Transverse colon (tissue), 4 donors: ENCODE measurements at regions not wholly inside any gene's neighbourhood (a gene's known extent, or its start where the extent isn't known, plus 50 kb on each side); places are given as distances from the start of the nearest gene placed in this dataset.

ENCODE experiments used
- DNase-seq: peaks from one replicate; pipeline ENCODE4 v3.0.0-alpha.2; 2019
- H3K27ac ChIP-seq, 4 donors: fragments of 200-600 bp; sonication (generic); 2 replicates each; pipeline ENCODE4 v1.5.1; 2016 to 2018; ENCODE audit warnings: inconsistent platforms in 4 of 4
- H3K27me3 ChIP-seq: fragments of 200-600 bp; sonication (generic); 2 replicates; pipeline ENCODE4 v1.5.1; 2017; ENCODE audit warnings: inconsistent platforms
- H3K36me3 ChIP-seq, 4 donors: fragments of 200-600 bp; sonication (generic); 2 replicates each; pipeline ENCODE4 v1.5.1; 2017 to 2019; ENCODE audit warnings: inconsistent platforms in 4 of 4
- H3K4me1 ChIP-seq, 4 donors: fragments of 200-600 bp; sonication (generic); 2 replicates each; pipeline ENCODE4 v1.5.1; 2017 to 2020; ENCODE audit warnings: inconsistent platforms in 4 of 4
- H3K4me3 ChIP-seq, 4 donors: fragments of 200-600 bp; sonication (generic); 1 replicate in 1 of 4; 2 replicates in 3 of 4; pipeline versions ENCODE4 v1.5.1 to v1.6.1; 2017 to 2019; ENCODE audit warnings: inconsistent platforms in 4 of 4
- H3K9me3 ChIP-seq, 2 donors: fragments of 200-600 bp; sonication (generic); 2 replicates each; pipeline ENCODE4 v1.5.1; 2017 to 2019; ENCODE audit warnings: inconsistent platforms in 2 of 2
- CTCF ChIP-seq, 5 experiments: fragments of 200-600 bp in 3 of 5; fragments of 450-650 bp in 2 of 5; sonication (generic) in 3 of 5; IDR thresholded peaks; 1 replicate in 2 of 5; 2 replicates in 3 of 5; pipeline ENCODE4 v1.5.1; 2016 to 2017; ENCODE audit warnings: antibody characterized with exemption in 5 of 5, inconsistent platforms in 3 of 5, mild to moderate bottlenecking in 2 of 5, moderate library complexity in 1 of 5
- EP300 ChIP-seq: sonication (generic); formaldehyde crosslinking; IDR thresholded peaks from one replicate; pipeline ENCODE4 v1.6.1; 2017; ENCODE audit warnings: antibody characterized with exemption, low read depth
- POLR2A ChIP-seq: fragments of 450-650 bp; IDR thresholded peaks from one replicate; pipeline ENCODE4 v1.6.1; 2016; ENCODE audit warnings: antibody characterized with exemption, mild to moderate bottlenecking, moderate library complexity
- POLR2AphosphoS5 ChIP-seq, 3 donors: sonication (generic); formaldehyde crosslinking; IDR thresholded peaks; one replicate each; pipeline ENCODE4 v1.6.1; 2016; ENCODE audit warnings: antibody characterized with exemption in 3 of 3
- WGBS, 2 donors: methylation state at CpG; one replicate each; pipeline ENCODE4 v1.1.5; 2018; ENCODE audit warnings: low coverage in 1 of 2; 5-methylcytosine and 5-hydroxymethylcytosine counted together
- in situ Hi-C, 4 donors: fragments of 200-750 bp; cut with MboI; loops; one replicate each; pipeline versions ENCODE4 v1.15.0 to v1.15.1; 2017; ENCODE audit warnings: low sequenced_read_pairs in 3 of 4, low pct_ligation_motif_present in 1 of 4, low pct_unique_long_range_greater_than_20kb in 1 of 4
- intact Hi-C: fragments of 100-400 bp; cut with DNase I; formaldehyde crosslinking; loops from one replicate; pipeline ENCODE4 v1.15.1; 2023; ENCODE audit warnings: low total_unique reads
- small RNA-seq, 4 donors: library from RNA; depleted of rRNA; stranded (forward); fragments of <200 nt; gene quantifications; one replicate each; pipeline ENCODE3, GENCODE V24; 2016

GRCh38 chr21:23160914-23161313 lies 2162.7 kb downstream of the NCAM2 start:
- Histone ChIP-seq H3K36me3 (no peaks in the 10 kb centered on the region), H3K9me3 (peaks cover 0 to 5% of the 10 kb centered on the region in 2 donors), H3K4me3 (no peak overlapping the region), H3K27ac (no peak overlapping the region), H3K4me1 (no peaks in the 10 kb centered on the region), H3K27me3 (no peaks in the 10 kb centered on the region)
- DNase-seq = no peak
- in situ Hi-C loops = no loop called here
- TF ChIP-seq POLR2A = no peak
- TF ChIP-seq CTCF (IDR thresholded peaks at IDR 0.05) = no peak
- TF ChIP-seq POLR2AphosphoS5 (IDR thresholded peaks at IDR 0.05) = no peak
- no peak for TF ChIP-seq EP300
- WGBS, 2 donors = 8 to 47% methylated on average over 1 of the region's 1 CpG
- intact Hi-C loops = no loop called here

- DNase-seq = no peak
- intact Hi-C loops = no loop called here
- 10 to 37% methylated on average over 3 to 4 of the region's 4 CpGs for WGBS, 2 donors
- Histone ChIP-seq H3K27me3 (no peaks in the 10 kb centered on the region), H3K27ac (no peak overlapping the region), H3K4me1 (no peaks in the 10 kb centered on the region), H3K36me3 (no peaks in the 10 kb centered on the region), H3K4me3 (no peak overlapping the region), H3K9me3 (peaks cover 0 to 5% of the 10 kb centered on the region in 2 donors)
- in situ Hi-C loops = no loop called here
- TF ChIP-seq POLR2AphosphoS5 (IDR thresholded peaks at IDR 0.05) (no peak), CTCF (IDR thresholded peaks at IDR 0.05) (no peak), EP300 (no peak), POLR2A (no peak)
These were observed 2164.2 kb downstream of the NCAM2 start for GRCh38 chr21:23162198-23162946.

Small RNAs in the stretch of these regions (small RNA-seq; reads per million reads assigned to genes)
- gene MIR6130 (0 reads per million in 4 donors), gene RNU4-45P (0 reads per million in 4 donors)
